ENCODE measurements at regions not wholly inside any gene's neighbourhood (a gene's known extent, or its start where the extent isn't known, plus 50 kb on each side); places are given as distances from the start of the nearest gene placed in this dataset.

- H3K36me3 Mint-ChIP-seq (ENCODE audit: insufficient read depth): no peaks in the 10 kb centered on the region
- peaks cover 8% of the 10 kb centered on the region for H3K27me3 Mint-ChIP-seq
- no peaks in the 10 kb centered on the region for H3K9me3 Mint-ChIP-seq (ENCODE audit: low read depth)
- H3K27ac Mint-ChIP-seq: no peak overlapping the region
- TF ChIP-seq CTCF (IDR thresholded peaks at IDR 0.05; ENCODE audit: unreplicated experiment): no peak
- no peak for DNase-seq (ENCODE audit: low spot score, unreplicated experiment)
- no peak overlapping the region for H3K4me3 Mint-ChIP-seq (ENCODE audit: low read depth)
- peaks cover 51% of the 10 kb centered on the region for H3K4me1 Mint-ChIP-seq (ENCODE audit: low read depth)
These were observed 77.1 kb upstream of the MFGE8 start for GRCh38 chr15:88990185-88990679.

GRCh38 chr15:88992216-88992615 lies 79.0 kb upstream of the MFGE8 start:
- no peak for DNase-seq (ENCODE audit: low spot score, unreplicated experiment)
- H3K27ac Mint-ChIP-seq: no peak overlapping the region

GRCh38 chr15:88992912-88993376 lies 79.8 kb upstream of the MFGE8 start:
- Mint-ChIP-seq H3K36me3 (ENCODE audit: insufficient read depth) (no peaks in the 10 kb centered on the region), H3K27ac (no peak overlapping the region), H3K27me3 (peaks cover 8% of the 10 kb centered on the region), H3K4me1 (ENCODE audit: low read depth) (peaks cover 32% of the 10 kb centered on the region), H3K4me3 (ENCODE audit: low read depth) (no peak overlapping the region), H3K9me3 (ENCODE audit: low read depth) (no peaks in the 10 kb centered on the region)
- TF ChIP-seq CTCF (IDR thresholded peaks at IDR 0.05; ENCODE audit: unreplicated experiment): no peak
- no peak for DNase-seq (ENCODE audit: low spot score, unreplicated experiment)

More at GRCh38 chr15:88992216-88992615, 79.0 kb upstream of the MFGE8 start:
- H3K9me3 Mint-ChIP-seq (ENCODE audit: low read depth): no peaks in the 10 kb centered on the region
- no peak for TF ChIP-seq CTCF (IDR thresholded peaks at IDR 0.05; ENCODE audit: unreplicated experiment)
- H3K27me3 Mint-ChIP-seq: peaks cover 8% of the 10 kb centered on the region
- H3K4me3 Mint-ChIP-seq (ENCODE audit: low read depth): no peak overlapping the region
- H3K4me1 Mint-ChIP-seq (ENCODE audit: low read depth): peaks cover 36% of the 10 kb centered on the region
- no peaks in the 10 kb centered on the region for H3K36me3 Mint-ChIP-seq (ENCODE audit: insufficient read depth)

GRCh38 chr15:88993662-88994061 lies 80.5 kb upstream of the MFGE8 start:
- no peak overlapping the region for H3K27ac Mint-ChIP-seq
- no peak for DNase-seq (ENCODE audit: low spot score, unreplicated experiment)
- no peaks in the 10 kb centered on the region for H3K9me3 Mint-ChIP-seq (ENCODE audit: low read depth)
- H3K4me3 Mint-ChIP-seq (ENCODE audit: low read depth): no peak overlapping the region
- H3K27me3 Mint-ChIP-seq: peaks cover 8% of the 10 kb centered on the region
- H3K36me3 Mint-ChIP-seq (ENCODE audit: insufficient read depth): no peaks in the 10 kb centered on the region
- H3K4me1 Mint-ChIP-seq (ENCODE audit: low read depth): peaks cover 24% of the 10 kb centered on the region
- TF ChIP-seq CTCF (IDR thresholded peaks at IDR 0.05; ENCODE audit: unreplicated experiment): no peak

- H3K4me3 Mint-ChIP-seq (ENCODE audit: low read depth): no peak overlapping the region
- no peaks in the 10 kb centered on the region for H3K9me3 Mint-ChIP-seq (ENCODE audit: low read depth)
- TF ChIP-seq CTCF (IDR thresholded peaks at IDR 0.05; ENCODE audit: unreplicated experiment): no peak
- DNase-seq (ENCODE audit: low spot score, unreplicated experiment): no peak
- H3K27ac Mint-ChIP-seq: no peak overlapping the region
- H3K36me3 Mint-ChIP-seq (ENCODE audit: insufficient read depth): no peaks in the 10 kb centered on the region
- H3K4me1 Mint-ChIP-seq (ENCODE audit: low read depth): peaks cover 23% of the 10 kb centered on the region
- peaks cover 8% of the 10 kb centered on the region for H3K27me3 Mint-ChIP-seq
These were observed 81.1 kb upstream of the MFGE8 start for GRCh38 chr15:88994286-88994685.

All from progenitor cell of endocrine pancreas (in vitro differentiated cells).